ENCODE measurements at regions not wholly inside any gene's neighbourhood (a gene's known extent, or its start where the extent isn't known, plus 50 kb on each side); places are given as distances from the start of the nearest gene placed in this dataset.
"Not testable (repeated sequence)": the region's sequence is repeated elsewhere in the genome, so short reads cannot be mapped to it uniquely, and the experiment has no call there.

GRCh38 chr6:86017236-86017635, 374.6 kb upstream of the SYNCRIP start:
- ChIA-PET CTCF (ENCODE audit: unreplicated experiment) (no interaction called here), POLR2A (interaction anchor here (0.7 to 1.1 kb wide), 2 partner anchors 11 to 28 kb away, joined by 3 to 4 read pairs; no protein-coding TSS in a partner anchor)
- Histone ChIP-seq H2AFZ (ENCODE audit: low read length) (no peak overlapping the region), H3K4me3 (ENCODE audit: low read depth, low read length, poor library complexity, severe bottlenecking) (no peak overlapping the region), H4K20me1 (ENCODE audit: insufficient read depth, low read length) (no peaks in the 10 kb centered on the region), H3K27ac (ENCODE audit: low read depth, low read length, poor library complexity, severe bottlenecking) (no peak overlapping the region), H3K36me3 (ENCODE audit: insufficient read depth, low read length) (no peaks in the 10 kb centered on the region), H3K4me1 (ENCODE audit: insufficient read depth, low read length, poor library complexity, severe bottlenecking) (no peaks in the 10 kb centered on the region), H3K9me3 (ENCODE audit: low read length) (no peaks in the 10 kb centered on the region), H3K9me2 (ENCODE audit: insufficient read depth, low read length) (no peaks in the 10 kb centered on the region), H3K4me2 (ENCODE audit: low read length) (no peak overlapping the region), H3K79me2 (ENCODE audit: insufficient read depth, low read depth, low read length) (no peaks in the 10 kb centered on the region)
- intact Hi-C loops (cut with micrococcal nuclease; ENCODE audit: unreplicated experiment), result no loop called here
- no TSS peak for BruUV-seq (replicated peaks)
- no peak for DNase-seq (ENCODE audit: low spot score)
- TF ChIP-seq EZH2phosphoT487 (IDR thresholded peaks at IDR 0.05; ENCODE audit: borderline replicate concordance, low read depth, low read length) (no peak), CTCF (conservative IDR thresholded peaks at IDR 0.05; ENCODE audit: low read length) (no peak)

DNA sequence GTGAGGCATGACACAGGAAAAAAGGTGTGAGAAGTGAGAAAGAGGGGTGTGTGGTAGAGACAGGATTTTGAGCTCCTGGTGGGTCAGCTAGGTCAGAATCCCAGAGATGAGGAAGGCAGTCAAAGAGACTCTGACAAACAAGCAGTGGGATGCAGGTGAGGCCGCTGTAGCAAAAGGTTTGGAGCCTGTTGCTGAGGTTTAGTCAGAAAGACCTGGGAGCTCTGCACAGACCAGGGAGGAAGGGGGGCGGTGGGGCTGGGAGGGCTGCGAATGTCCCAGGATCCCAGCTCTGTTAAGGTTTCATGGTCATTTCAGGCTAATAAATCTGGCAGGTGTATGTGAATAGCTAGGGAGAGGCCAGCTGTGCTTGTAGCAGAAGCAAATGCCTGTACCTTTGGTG, 373.9 kb upstream of the SYNCRIP start:
- Histone ChIP-seq H3K9me3 (ENCODE audit: low read length) (no peaks in the 10 kb centered on the region), H3K27ac (ENCODE audit: low read depth, low read length, poor library complexity, severe bottlenecking) (no peak overlapping the region), H3K9me2 (ENCODE audit: insufficient read depth, low read length) (no peaks in the 10 kb centered on the region), H4K20me1 (ENCODE audit: insufficient read depth, low read length) (no peaks in the 10 kb centered on the region), H3K4me2 (ENCODE audit: low read length) (no peak overlapping the region), H3K79me2 (ENCODE audit: insufficient read depth, low read depth, low read length) (no peaks in the 10 kb centered on the region), H3K4me1 (ENCODE audit: insufficient read depth, low read length, poor library complexity, severe bottlenecking) (no peaks in the 10 kb centered on the region), H3K36me3 (ENCODE audit: insufficient read depth, low read length) (no peaks in the 10 kb centered on the region), H2AFZ (ENCODE audit: low read length) (no peak overlapping the region), H3K4me3 (ENCODE audit: low read depth, low read length, poor library complexity, severe bottlenecking) (no peak overlapping the region)
- intact Hi-C loops (cut with micrococcal nuclease; ENCODE audit: unreplicated experiment), result no loop called here
- TF ChIP-seq EZH2phosphoT487 (IDR thresholded peaks at IDR 0.05; ENCODE audit: borderline replicate concordance, low read depth, low read length), result no peak
- POLR2A ChIA-PET, result interaction anchor here (0.6 to 1.1 kb wide), 4 partner anchors 11 to 831 kb away, joined by 3 read pairs; no protein-coding TSS in a partner anchor
- no TSS peak for BruUV-seq (replicated peaks)
- DNase-seq (ENCODE audit: low spot score), result no peak
- CTCF ChIA-PET (ENCODE audit: unreplicated experiment), result interaction anchor here (0.6 kb wide), 1 partner anchor 728 kb away, joined by 4 read pairs; no protein-coding TSS in a partner anchor

GRCh38 chr6:86016077-86016476, 373.4 kb upstream of the SYNCRIP start:
- intact Hi-C loops (cut with micrococcal nuclease; ENCODE audit: unreplicated experiment), result no loop called here
- Histone ChIP-seq H2AFZ (ENCODE audit: low read length) (no peak overlapping the region), H3K4me3 (ENCODE audit: low read depth, low read length, poor library complexity, severe bottlenecking) (no peak overlapping the region), H3K36me3 (ENCODE audit: insufficient read depth, low read length) (no peaks in the 10 kb centered on the region), H3K4me1 (ENCODE audit: insufficient read depth, low read length, poor library complexity, severe bottlenecking) (no peaks in the 10 kb centered on the region), H3K4me2 (ENCODE audit: low read length) (no peak overlapping the region), H4K20me1 (ENCODE audit: insufficient read depth, low read length) (no peaks in the 10 kb centered on the region), H3K9me3 (ENCODE audit: low read length) (no peaks in the 10 kb centered on the region), H3K9me2 (ENCODE audit: insufficient read depth, low read length) (no peaks in the 10 kb centered on the region), H3K27ac (ENCODE audit: low read depth, low read length, poor library complexity, severe bottlenecking) (no peak overlapping the region), H3K79me2 (ENCODE audit: insufficient read depth, low read depth, low read length) (no peaks in the 10 kb centered on the region)
- CTCF ChIA-PET (ENCODE audit: unreplicated experiment), result interaction anchor here (0.6 kb wide), 1 partner anchor 728 kb away, joined by 4 read pairs; no protein-coding TSS in a partner anchor
- POLR2A ChIA-PET, result interaction anchor here (1.1 kb wide), 1 partner anchor 12 kb away, joined by 3 read pairs; no protein-coding TSS in a partner anchor
- DNase-seq (ENCODE audit: low spot score), result no peak
- BruUV-seq (replicated peaks), result no TSS peak
- TF ChIP-seq CTCF (conservative IDR thresholded peaks at IDR 0.05; ENCODE audit: low read length) (no peak), EZH2phosphoT487 (IDR thresholded peaks at IDR 0.05; ENCODE audit: borderline replicate concordance, low read depth, low read length) (no peak)

DNA sequence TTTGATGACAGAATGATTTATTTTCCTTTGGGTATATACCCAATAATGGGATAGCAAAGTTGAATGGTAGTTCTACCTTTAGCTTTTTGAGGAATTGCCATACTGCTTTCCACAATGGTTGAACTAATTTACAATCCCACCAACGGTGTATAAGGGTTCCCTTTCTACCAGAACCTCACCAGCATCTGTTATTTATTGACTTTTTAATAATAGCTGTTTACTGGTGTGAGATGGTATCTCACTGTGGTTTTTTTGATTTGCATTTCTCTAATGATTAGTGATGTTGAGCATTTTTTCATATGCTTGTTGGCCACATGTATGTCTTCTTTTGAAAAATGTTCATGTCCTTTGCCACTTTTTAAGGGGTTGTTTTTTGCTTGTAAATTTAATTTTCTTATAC, 370.3 kb upstream of the SYNCRIP start:
- H3K4me1 ChIP-seq (ENCODE audit: insufficient read depth, low read length, poor library complexity, severe bottlenecking); H3K9me3 ChIP-seq (ENCODE audit: low read length); CTCF ChIA-PET (ENCODE audit: unreplicated experiment); H3K9me2 ChIP-seq (ENCODE audit: insufficient read depth, low read length); H3K4me3 ChIP-seq (ENCODE audit: low read depth, low read length, poor library complexity, severe bottlenecking); DNase-seq (ENCODE audit: low spot score); H3K27ac ChIP-seq (ENCODE audit: low read depth, low read length, poor library complexity, severe bottlenecking); H2AFZ ChIP-seq (ENCODE audit: low read length); H4K20me1 ChIP-seq (ENCODE audit: insufficient read depth, low read length); H3K4me2 ChIP-seq (ENCODE audit: low read length); BruUV-seq (replicated peaks); H3K79me2 ChIP-seq (ENCODE audit: insufficient read depth, low read depth, low read length); intact Hi-C loops (cut with micrococcal nuclease; ENCODE audit: unreplicated experiment); H3K36me3 ChIP-seq (ENCODE audit: insufficient read depth, low read length): not testable (repeated sequence)
- POLR2A ChIA-PET, result interaction anchor here (0.7 kb wide), 1 partner anchor 25 kb away, joined by 3 read pairs; no protein-coding TSS in a partner anchor

Data from OCI-LY7 (cell line).